ENCODE measurements at regions not wholly inside any gene's neighbourhood (a gene's known extent, or its start where the extent isn't known, plus 50 kb on each side); places are given as distances from the start of the nearest gene placed in this dataset.

GRCh38 chr1:218705911-218706893, 361.1 kb downstream of the TGFB2 start (continued):
- no peak for TF ChIP-seq KMT2A (CRISPR knock-in tag; IDR thresholded peaks at IDR 0.05)
- peak; percentile 62; the same call in 1 of the 2 replicates for TF ChIP-seq FOXA3 (CRISPR knock-in tag; IDR thresholded peaks at IDR 0.05)
- TF ChIP-seq NR2F2 (IDR thresholded peaks at IDR 0.05; ENCODE audit: borderline replicate concordance, low read depth): peak; percentile 61
- TF ChIP-seq ZNF83 (CRISPR knock-in tag; IDR thresholded peaks at IDR 0.05; ENCODE audit: borderline replicate concordance): no peak
- no peak for TF ChIP-seq AGO1 (IDR thresholded peaks at IDR 0.05; ENCODE audit: low read depth, low read length, poor library complexity, severe bottlenecking)
- TF ChIP-seq SRSF9 (IDR thresholded peaks at IDR 0.05; ENCODE audit: borderline replicate concordance, insufficient read depth, low read depth, low read length, poor library complexity, severe bottlenecking): no peak
- no peak for TF ChIP-seq TOE1 (CRISPR knock-in tag; IDR thresholded peaks at IDR 0.05)
- no peak for TF ChIP-seq FOXP1 (IDR thresholded peaks at IDR 0.05)
- peak; percentile 33; the same call in 1 of the 2 replicates for TF ChIP-seq FOXP1 (CRISPR knock-in tag; IDR thresholded peaks at IDR 0.05)
- no peak for TF ChIP-seq ZXDC (CRISPR knock-in tag; IDR thresholded peaks at IDR 0.05)
- peak; percentile 31; the same call in 1 of the 2 replicates for TF ChIP-seq AHDC1 (CRISPR knock-in tag; IDR thresholded peaks at IDR 0.05; ENCODE audit: borderline replicate concordance)
- no peak for TF ChIP-seq ZNF510 (CRISPR knock-in tag; IDR thresholded peaks at IDR 0.05; ENCODE audit: low read depth)
- peak; percentile 50; the same call in 1 of the 2 replicates for TF ChIP-seq JUND (CRISPR knock-in tag; IDR thresholded peaks at IDR 0.05)
- TF ChIP-seq FOSL1 (CRISPR knock-in tag; IDR thresholded peaks at IDR 0.05; ENCODE audit: borderline replicate concordance): peak; percentile 81
- peak in 1 of 2 experiments; percentile 52; a peak in 1 of 4 replicates for TF ChIP-seq EP300 (IDR thresholded peaks at IDR 0.05; ENCODE audit: low read depth in 2 of 2, low read length in 2 of 2)
- peak; percentile 24; the same call in 1 of the 2 replicates for TF ChIP-seq EP300 (CRISPR knock-in tag; IDR thresholded peaks at IDR 0.05; ENCODE audit: borderline replicate concordance)
- peak; percentile 35; the same call in 1 of the 2 replicates for TF ChIP-seq GATAD2A (CRISPR knock-in tag; IDR thresholded peaks at IDR 0.05)
- peak in 1 of 2 experiments; percentile 32; a peak in 1 of 4 replicates for TF ChIP-seq ATF4 (CRISPR knock-in tag; IDR thresholded peaks at IDR 0.05)
- TF ChIP-seq YEATS2 (CRISPR knock-in tag; IDR thresholded peaks at IDR 0.05; ENCODE audit: borderline replicate concordance): no peak
- no peak for TF ChIP-seq ZNF17 (CRISPR knock-in tag; IDR thresholded peaks at IDR 0.05)

Measured in HepG2 (cell line).